ENCODE measurements at regions not wholly inside any gene's neighbourhood (a gene's known extent, or its start where the extent isn't known, plus 50 kb on each side); places are given as distances from the start of the nearest gene placed in this dataset.
"Not testable (repeated sequence)": the region's sequence is repeated elsewhere in the genome, so short reads cannot be mapped to it uniquely, and the experiment has no call there.

GRCh38 chr10:10712155-10712704, 305.4 kb upstream of the CELF2 start:
- DNase-seq (no peak), ATAC-seq (no peak)

- no peak for ATAC-seq
- DNase-seq: no peak
Measured at GRCh38 chr10:10714327-10714726, 303.3 kb upstream of the CELF2 start.

DNA sequence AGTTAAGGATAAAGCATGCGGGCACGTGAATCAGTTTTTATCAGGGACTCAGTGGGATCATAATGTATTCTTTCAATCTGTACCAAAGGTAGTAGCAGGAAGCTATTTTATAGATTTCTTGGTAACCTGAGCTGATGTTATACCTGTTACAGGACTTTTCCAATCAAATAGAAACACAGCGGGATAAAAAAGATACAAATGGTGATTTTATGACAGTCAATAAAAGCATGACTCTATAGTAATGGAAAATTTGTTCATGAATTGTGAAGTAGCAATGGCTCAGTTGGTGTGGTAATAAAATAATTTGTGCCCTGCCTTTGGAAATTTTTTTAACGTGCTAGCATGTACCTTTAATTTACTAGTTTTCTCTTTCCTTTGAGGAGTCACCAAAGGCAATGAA, 300.7 kb upstream of the CELF2 start:
- ATAC-seq (no peak), DNase-seq (no peak)

GRCh38 chr10:10722422-10722821, 295.2 kb upstream of the CELF2 start:
- ATAC-seq (no peak), DNase-seq (no peak)

DNA sequence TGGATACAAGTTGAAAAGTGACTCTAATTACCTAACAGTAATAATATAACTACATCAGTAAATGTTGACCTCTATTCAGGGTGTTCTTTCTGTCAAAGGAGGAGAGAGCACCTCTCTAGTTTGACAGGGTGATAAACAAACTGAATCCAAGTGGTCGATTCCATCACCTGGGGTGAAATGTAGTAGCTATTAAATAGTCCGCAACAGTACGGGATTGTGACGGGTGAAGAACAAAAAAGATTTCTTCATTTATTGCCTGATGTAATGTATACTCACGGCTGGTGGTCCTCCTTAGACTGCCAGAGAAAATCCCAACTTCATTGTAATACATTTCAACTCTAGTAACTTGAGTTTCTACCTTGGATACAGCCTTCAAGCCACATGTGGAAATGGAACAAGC, 292.5 kb upstream of the CELF2 start:
- DNase-seq (no peak), ATAC-seq (no peak)

GRCh38 chr10:10726101-10726500, 291.6 kb upstream of the CELF2 start:
- no peak for ATAC-seq
- DNase-seq: no peak

DNA sequence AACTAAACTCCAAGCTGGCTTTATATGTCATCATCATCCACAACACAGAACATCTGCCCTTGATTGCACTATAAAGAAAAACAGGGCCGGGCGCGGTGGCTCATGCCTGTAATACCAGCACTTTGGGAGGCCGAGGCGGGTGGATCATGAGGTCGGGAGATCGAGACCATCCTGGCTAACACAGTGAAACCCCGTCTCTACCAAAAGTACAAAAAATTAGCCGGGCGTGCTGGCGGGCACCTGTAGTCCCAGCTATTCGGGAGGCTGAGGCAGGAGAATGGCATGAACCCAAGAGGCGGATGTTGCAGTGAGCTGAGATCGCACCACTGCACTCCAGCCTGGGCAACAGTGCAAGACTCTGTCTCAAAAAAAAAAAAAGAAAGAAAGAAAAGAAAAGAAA, 290.3 kb upstream of the CELF2 start:
- DNase-seq, ATAC-seq: not testable (repeated sequence)

GRCh38 chr10:10727812-10728211, 289.9 kb upstream of the CELF2 start:
- no peak for ATAC-seq
- no peak for DNase-seq

- no peak for ATAC-seq
- no peak for DNase-seq
Measured at GRCh38 chr10:10730471-10731043, 287.1 kb upstream of the CELF2 start.

- ATAC-seq: no peak
Measured at GRCh38 chr10:10731366-10731765, 286.3 kb upstream of the CELF2 start.

GRCh38 chr10:10734356-10735064, 283.2 kb upstream of the CELF2 start:
- ATAC-seq (no peak), DNase-seq (no peak)

More at GRCh38 chr10:10731366-10731765, 286.3 kb upstream of the CELF2 start:
- no peak for DNase-seq

DNA sequence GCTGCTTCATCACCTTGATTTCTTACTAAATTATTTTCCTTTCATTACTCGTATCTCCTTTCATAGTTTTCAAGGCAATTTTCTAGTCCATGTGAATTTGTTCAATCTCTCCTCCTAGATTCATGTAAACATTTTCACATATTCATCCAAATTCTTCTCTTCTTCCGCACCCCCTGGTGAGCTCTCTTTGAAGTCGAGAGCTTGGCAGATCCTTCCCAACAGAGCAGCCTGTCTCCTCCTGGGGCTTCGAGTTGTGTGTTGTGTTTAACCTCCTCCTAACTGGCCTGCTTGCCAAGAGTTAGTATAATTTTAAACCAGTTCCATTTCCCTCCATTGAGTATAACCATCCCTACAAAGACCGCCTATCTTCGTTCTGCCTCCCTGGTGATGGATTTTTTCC, 272.4 kb upstream of the CELF2 start:
- DNase-seq (no peak), ATAC-seq (no peak)

DNA sequence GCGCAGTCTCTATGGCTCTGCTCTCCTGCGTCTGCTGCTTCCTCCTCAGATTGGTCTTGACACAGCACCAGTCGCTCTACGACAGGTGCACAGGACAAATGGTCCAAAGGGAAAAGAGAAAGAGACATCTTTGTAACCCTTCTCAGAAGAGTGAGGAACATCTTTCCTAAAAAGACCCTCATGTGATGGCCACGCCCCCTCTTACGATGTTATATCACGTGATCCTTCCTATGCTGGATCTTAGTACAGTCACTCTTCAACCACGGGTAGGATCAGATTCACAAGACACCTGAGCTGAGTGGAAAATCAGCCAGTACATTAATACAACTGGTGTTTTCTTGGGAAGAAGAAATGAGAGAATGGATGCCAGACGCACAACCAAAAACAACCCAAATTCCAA, 262.2 kb upstream of the CELF2 start:
- ATAC-seq: no peak

GRCh38 chr10:10758306-10758705, 259.4 kb upstream of the CELF2 start:
- ATAC-seq (no peak), DNase-seq (no peak)

More for the DNA sequence above, 262.2 kb upstream of the CELF2 start:
- no peak for DNase-seq

DNA sequence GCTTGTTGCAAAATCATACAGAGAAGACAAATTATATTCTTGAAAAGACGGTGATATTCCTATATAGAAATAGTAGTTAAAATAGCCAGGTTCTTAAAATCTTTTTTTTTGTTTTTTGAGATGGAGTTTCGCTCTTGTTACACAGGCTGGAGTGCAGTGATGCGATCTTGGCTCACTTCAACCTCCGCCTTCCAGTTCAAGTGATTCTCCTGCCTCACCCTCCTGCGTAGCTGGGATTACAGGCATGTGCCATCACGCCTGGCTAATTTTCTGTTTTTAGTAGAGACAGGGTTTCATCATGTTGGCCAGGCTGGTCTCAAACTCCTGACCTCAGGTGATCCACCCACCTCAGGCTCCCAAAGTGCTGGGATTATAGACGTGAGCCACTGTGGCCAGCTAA, 257.9 kb upstream of the CELF2 start:
- DNase-seq, ATAC-seq: not testable (repeated sequence)

DNA sequence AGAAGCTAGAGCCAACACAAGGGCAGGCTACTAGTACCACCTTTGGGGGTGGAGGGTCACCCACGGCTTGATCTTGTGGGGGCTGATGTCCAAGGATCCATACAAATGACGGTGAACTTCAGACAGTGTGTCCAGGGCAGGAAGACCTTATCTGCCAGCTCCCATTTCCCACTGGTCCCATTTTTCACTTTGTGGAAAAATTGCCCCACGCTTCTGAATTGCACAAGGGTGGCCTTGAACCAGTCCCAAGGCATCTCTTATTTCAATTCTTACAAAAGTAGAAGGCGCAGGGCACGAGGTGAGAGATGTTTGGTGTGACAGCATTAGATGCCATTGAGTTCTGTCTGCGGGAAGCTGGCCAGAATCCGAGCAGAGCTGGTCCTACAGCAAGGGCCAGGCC, 252.7 kb upstream of the CELF2 start:
- DNase-seq: no peak
- ATAC-seq: no peak

- ATAC-seq (no peak), DNase-seq (no peak)
Measured at GRCh38 chr10:10772411-10772810, 245.3 kb upstream of the CELF2 start.

DNA sequence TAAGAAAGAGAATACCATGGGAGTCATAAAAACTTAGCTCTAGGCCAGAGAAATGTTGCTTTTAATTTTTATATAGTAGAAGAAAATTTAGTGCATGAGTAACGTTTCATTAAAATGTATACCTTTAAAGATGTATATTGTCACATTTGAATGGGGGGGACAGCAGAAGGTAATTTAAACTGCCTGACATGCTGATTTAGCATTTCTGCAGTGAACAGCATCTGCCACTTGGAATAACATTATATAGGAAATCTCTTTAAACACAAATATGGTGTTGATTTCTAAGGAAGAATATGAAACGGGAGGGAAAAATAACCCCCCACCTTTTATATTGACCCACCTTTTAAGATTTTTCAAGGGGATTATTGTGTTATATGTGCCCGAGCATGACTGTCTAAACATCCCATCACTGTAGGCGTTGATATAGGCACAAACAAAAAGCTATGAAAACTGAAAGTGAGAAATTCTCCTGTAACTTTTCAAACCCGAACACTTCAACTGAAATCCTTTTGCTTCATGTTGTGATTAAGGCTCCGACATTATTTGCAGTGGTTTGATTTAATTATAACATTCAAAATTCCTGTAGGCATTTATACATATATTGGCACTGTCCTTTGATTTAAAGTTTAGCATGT, 244.7 kb upstream of the CELF2 start:
- DNase-seq: no peak
- no peak for ATAC-seq

DNA sequence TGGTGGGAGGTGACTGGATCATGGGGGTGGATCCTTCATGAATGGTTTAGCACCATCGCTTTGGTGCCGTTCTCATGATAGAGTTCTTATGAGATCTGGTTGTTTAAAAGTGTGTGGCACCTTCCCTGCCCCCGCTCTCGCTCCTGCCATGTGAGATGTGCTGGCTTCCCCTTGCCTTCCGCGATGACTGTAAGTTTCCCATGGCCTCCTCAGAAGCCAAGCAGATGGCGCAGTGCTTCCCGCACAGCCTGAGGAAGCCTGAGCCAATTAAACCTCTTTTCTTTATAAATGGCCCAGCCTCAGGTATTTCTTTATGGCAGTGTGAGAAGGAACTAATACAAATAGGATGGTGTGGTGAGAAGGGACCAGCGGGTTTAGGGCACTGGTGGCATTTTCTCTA, 243.3 kb upstream of the CELF2 start:
- ATAC-seq (no peak), DNase-seq (no peak)

DNA sequence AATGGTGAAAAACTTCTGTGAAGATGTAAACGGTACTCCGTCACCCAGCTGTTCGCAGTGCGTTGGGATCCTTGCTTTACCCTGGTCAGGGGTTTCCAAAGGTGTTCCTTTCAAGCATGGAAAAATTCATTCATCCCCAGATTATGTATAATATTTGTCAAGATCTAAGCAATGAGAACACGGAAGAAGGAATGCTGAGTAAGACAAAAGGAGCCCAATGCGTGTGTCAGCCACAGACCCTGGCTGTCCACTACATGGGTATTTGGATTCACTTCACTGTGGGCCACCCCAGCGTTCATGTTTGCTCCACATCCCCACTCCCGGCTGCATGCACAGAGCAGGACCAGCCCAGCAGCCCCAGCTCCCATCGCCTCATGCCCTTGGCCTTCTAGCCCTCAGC, 241.3 kb upstream of the CELF2 start:
- ATAC-seq: no peak

DNA sequence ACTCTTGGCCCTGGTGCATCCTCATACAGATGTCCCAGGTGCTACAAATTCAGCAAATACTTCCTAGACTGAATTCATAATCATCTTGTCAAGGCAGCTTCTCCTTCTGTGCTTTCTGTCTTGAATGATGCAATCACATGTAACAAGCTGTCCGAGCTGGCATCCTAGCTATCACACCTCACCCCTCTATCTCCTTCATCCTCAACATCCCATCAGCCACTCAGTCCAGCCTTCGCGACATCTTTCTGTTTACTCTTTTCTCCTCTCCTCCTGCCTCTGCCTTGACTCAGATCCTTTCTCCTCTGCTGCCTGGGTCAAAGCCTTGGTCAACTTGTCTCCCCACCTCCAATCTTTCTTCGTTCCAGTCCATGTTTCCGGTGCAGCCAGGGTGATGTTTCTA, 240.4 kb upstream of the CELF2 start:
- ATAC-seq (no peak), DNase-seq (no peak)

More for the DNA sequence above, 241.3 kb upstream of the CELF2 start:
- DNase-seq: no peak

DNA sequence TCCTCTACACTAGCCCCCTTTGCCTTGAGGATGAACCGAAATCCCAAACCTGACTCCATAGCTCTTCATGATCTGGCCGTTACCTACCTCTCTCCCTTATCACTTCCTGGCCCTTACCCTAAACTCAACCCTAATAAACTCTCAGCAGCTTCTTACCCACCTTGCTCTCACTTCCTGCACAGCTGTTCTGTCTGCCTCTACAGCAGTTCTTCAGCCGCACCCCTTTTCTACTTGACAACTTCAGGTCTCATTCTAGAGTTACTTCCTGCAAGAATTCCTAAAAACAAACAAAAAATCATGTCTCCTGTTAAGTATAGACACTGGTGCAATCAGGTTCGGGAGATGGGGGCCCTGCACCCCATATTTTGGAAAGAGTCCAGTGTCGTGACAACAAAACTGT, 239.9 kb upstream of the CELF2 start:
- DNase-seq: no peak
- no peak for ATAC-seq

GRCh38 chr10:10778959-10779358, 238.7 kb upstream of the CELF2 start:
- no peak for DNase-seq

More at GRCh38 chr10:10778959-10779358, 238.7 kb upstream of the CELF2 start:
- ATAC-seq: no peak

Measured in stimulated activated naive CD8-positive, alpha-beta T cell treated with anti-CD3 and anti-CD28 coated beads, Interleukin-15, Interleukin-2, amounts not matched to agents 100 U/mL and 50 U/mL, for 24 hours (primary cell).